ENCODE measurements at regions not wholly inside any gene's neighbourhood (a gene's known extent, or its start where the extent isn't known, plus 50 kb on each side); places are given as distances from the start of the nearest gene placed in this dataset.

GRCh38 chr2:235183786-235184185, 232.0 kb downstream of the SH3BP4 start:
- no peak overlapping the region for H3K27ac ChIP-seq
- in situ Hi-C loops (cut with MboI; ENCODE audit: low pct_unique_long_range_greater_than_20kb in 2 of 9, low sequenced_read_pairs in 9 of 9, unreplicated experiment in 9 of 9), result no loop called here
- ATAC-seq (replicated peaks in 6 of 8), result no peak
- peaks cover 17 to 28% of the 10 kb centered on the region in 2 donors for H3K4me1 ChIP-seq (replicated peaks in 1 of 2)
- H3K4me3 ChIP-seq, result no peak overlapping the region

GRCh38 chr2:235187806-235188205, 236.0 kb downstream of the SH3BP4 start:
- in situ Hi-C loops (cut with MboI; ENCODE audit: low pct_unique_long_range_greater_than_20kb in 2 of 9, low sequenced_read_pairs in 9 of 9, unreplicated experiment in 9 of 9), result no loop called here

DNA sequence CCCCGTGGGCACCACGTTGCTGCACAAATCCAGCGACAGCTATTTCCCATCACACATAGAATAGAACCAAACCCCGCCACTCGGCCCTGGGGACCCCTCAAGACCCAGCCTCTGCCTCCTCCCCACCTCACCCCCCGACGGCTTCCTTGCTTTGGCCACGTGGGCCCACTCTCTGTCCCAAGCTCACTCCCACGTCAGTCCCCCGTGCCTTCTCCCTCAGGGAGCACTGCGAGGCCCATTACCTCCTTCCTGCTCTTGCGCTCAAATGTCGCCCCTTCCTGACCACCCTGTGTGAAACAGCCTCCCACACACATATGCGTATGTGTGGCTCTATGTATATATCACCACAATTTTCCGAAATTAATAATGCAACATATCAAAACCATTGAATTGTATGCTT, 239.7 kb downstream of the SH3BP4 start:
- WGBS, 10 experiments, result 15 to 97% (median 71%) methylated on average over 2 to 9 of the region's 15 CpGs; no CpG with 5 or more reads in 2 of the 10 experiments
- H3K27ac ChIP-seq, result no peak overlapping the region
- peak in 2 of 8 experiments; percentile 19 to 40 for ATAC-seq (replicated peaks in 6 of 8)
- H3K4me3 ChIP-seq, result no peak overlapping the region
- in situ Hi-C loops (cut with MboI; ENCODE audit: low pct_unique_long_range_greater_than_20kb in 2 of 9, low sequenced_read_pairs in 9 of 9, unreplicated experiment in 9 of 9), result no loop called here
- no peaks in the 10 kb centered on the region for H3K4me1 ChIP-seq (replicated peaks in 1 of 2)

More at GRCh38 chr2:235187806-235188205, 236.0 kb downstream of the SH3BP4 start:
- WGBS, 10 experiments, result 59 to 95% (median 80%) methylated on average over 1 to 7 of the region's 8 CpGs; no CpG with 5 or more reads in 3 of the 10 experiments
- ATAC-seq (replicated peaks in 6 of 8), result no peak
- H3K4me3 ChIP-seq, result no peak overlapping the region
- no peak overlapping the region for H3K27ac ChIP-seq
- peaks cover 13% of the 10 kb centered on the region in 2 donors for H3K4me1 ChIP-seq (replicated peaks in 1 of 2)

GRCh38 chr2:235191978-235192377, 240.2 kb downstream of the SH3BP4 start:
- Histone ChIP-seq H3K4me3 (no peak overlapping the region), H3K4me1 (replicated peaks in 1 of 2) (no peaks in the 10 kb centered on the region), H3K27ac (no peak overlapping the region)
- 0 to 93% (median 75%) methylated on average over 1 to 7 of the region's 15 CpGs; no CpG with 5 or more reads in 3 of the 10 experiments for WGBS, 10 experiments
- in situ Hi-C loops (cut with MboI; ENCODE audit: low pct_unique_long_range_greater_than_20kb in 2 of 9, low sequenced_read_pairs in 9 of 9, unreplicated experiment in 9 of 9), result no loop called here
- peak in 4 of 8 experiments; percentile 20 to 78 (median 74) for ATAC-seq (replicated peaks in 6 of 8)

DNA sequence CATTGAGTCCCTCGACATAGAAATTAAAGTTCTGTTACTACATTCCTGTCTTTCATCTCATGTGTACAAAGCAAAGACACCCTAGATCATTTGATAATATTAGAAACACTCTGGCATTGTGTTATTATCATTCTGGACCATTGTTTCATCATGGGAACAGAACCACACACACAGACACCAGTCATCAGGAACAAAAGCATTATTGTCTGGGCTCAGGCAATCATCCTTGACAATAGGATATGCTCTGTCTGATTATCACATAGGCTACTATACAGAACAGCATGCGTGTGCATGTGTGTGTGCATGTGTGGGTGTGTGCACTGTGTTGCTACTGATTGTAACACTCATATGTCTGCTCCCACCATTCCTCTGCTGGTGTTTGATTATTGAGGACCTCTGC, 242.5 kb downstream of the SH3BP4 start:
- no peak for ATAC-seq (replicated peaks in 6 of 8)
- no peak overlapping the region for H3K4me3 ChIP-seq
- no peaks in the 10 kb centered on the region for H3K4me1 ChIP-seq (replicated peaks in 1 of 2)
- WGBS, 10 experiments, result 56 to 100% (median 83%) methylated on average over 1 to 2 of the region's 2 CpGs; no CpG with 5 or more reads in 5 of the 10 experiments
- in situ Hi-C loops (cut with MboI; ENCODE audit: low pct_unique_long_range_greater_than_20kb in 2 of 9, low sequenced_read_pairs in 9 of 9, unreplicated experiment in 9 of 9), result no loop called here
- no peak overlapping the region for H3K27ac ChIP-seq

GRCh38 chr2:235194836-235195235, 243.0 kb downstream of the SH3BP4 start:
- no peak overlapping the region for H3K4me3 ChIP-seq
- ATAC-seq (replicated peaks in 6 of 8), result no peak
- 80 to 100% (median 90%) methylated on average over 1 to 2 of the region's 3 CpGs; no CpG with 5 or more reads in 6 of the 10 experiments for WGBS, 10 experiments
- in situ Hi-C loops (cut with MboI; ENCODE audit: low pct_unique_long_range_greater_than_20kb in 2 of 9, low sequenced_read_pairs in 9 of 9, unreplicated experiment in 9 of 9), result no loop called here
- H3K4me1 ChIP-seq (replicated peaks in 1 of 2), result no peaks in the 10 kb centered on the region
- H3K27ac ChIP-seq, result no peak overlapping the region

GRCh38 chr2:235195921-235196320, 244.1 kb downstream of the SH3BP4 start:
- Histone ChIP-seq H3K27ac (no peak overlapping the region), H3K4me1 (replicated peaks in 1 of 2) (no peaks in the 10 kb centered on the region), H3K4me3 (no peak overlapping the region)
- ATAC-seq (replicated peaks in 6 of 8), result no peak
- 43 to 100% (median 86%) methylated on average over 1 to 4 of the region's 5 CpGs; no CpG with 5 or more reads in 2 of the 10 experiments for WGBS, 10 experiments
- in situ Hi-C loops (cut with MboI; ENCODE audit: low pct_unique_long_range_greater_than_20kb in 2 of 9, low sequenced_read_pairs in 9 of 9, unreplicated experiment in 9 of 9), result no loop called here

DNA sequence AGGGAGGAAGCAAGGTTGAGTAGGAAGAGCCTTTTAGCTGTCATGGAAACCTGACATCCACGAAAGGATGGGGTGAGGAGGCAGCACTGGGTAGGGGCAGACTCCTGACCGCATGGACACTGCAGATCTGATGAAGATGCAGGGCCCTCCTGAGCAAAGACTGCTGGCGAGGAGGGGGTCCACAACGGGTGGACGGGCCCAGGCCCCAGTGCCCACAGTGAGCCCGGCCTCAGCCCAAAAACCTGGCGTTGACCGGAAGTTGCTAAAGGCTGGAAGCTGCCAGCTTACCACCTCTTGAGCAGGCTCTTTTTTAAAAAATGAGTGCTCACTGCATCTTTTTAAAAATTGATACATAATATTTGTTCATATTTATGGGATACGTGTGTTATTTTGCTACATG, 247.3 kb downstream of the SH3BP4 start:
- peaks cover 0 to 3% of the 10 kb centered on the region in 2 donors for H3K4me1 ChIP-seq (replicated peaks in 1 of 2)
- in situ Hi-C loops (cut with MboI; ENCODE audit: low pct_unique_long_range_greater_than_20kb in 2 of 9, low sequenced_read_pairs in 9 of 9, unreplicated experiment in 9 of 9), result no loop called here
- H3K4me3 ChIP-seq, result no peak overlapping the region
- ATAC-seq (replicated peaks in 6 of 8), result no peak
- no peak overlapping the region for H3K27ac ChIP-seq
- WGBS, 10 experiments, result 40 to 100% (median 80%) methylated on average over 1 to 2 of the region's 9 CpGs; no CpG with 5 or more reads in 3 of the 10 experiments

DNA sequence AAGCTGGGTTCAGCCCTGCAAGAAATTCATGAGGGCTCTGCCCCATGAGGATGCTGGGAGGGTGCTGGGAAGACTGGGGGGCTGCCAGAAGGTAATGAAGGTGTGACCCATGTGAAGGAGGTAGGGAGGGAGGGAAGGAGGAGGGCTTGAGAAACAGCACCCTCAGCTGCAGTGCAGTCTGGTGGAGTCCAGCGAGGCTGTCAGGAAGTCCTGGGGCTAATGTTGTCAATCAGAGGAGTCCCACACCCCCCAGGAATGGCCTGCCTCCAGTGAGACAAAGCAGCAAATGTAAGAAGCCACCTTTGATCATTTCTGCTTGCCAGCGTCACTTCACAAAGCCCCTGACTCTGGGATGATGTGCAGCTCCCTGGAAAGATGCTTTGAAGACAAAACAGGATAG, 248.4 kb downstream of the SH3BP4 start:
- Histone ChIP-seq H3K4me3 (no peak overlapping the region), H3K4me1 (replicated peaks in 1 of 2) (peaks cover 0 to 3% of the 10 kb centered on the region in 2 donors), H3K27ac (no peak overlapping the region)
- 48 to 67% (median 60%) methylated on average over 1 to 2 of the region's 2 CpGs; no CpG with 5 or more reads in 7 of the 10 experiments for WGBS, 10 experiments
- in situ Hi-C loops (cut with MboI; ENCODE audit: low pct_unique_long_range_greater_than_20kb in 2 of 9, low sequenced_read_pairs in 9 of 9, unreplicated experiment in 9 of 9), result no loop called here
- ATAC-seq (replicated peaks in 6 of 8), result no peak

DNA sequence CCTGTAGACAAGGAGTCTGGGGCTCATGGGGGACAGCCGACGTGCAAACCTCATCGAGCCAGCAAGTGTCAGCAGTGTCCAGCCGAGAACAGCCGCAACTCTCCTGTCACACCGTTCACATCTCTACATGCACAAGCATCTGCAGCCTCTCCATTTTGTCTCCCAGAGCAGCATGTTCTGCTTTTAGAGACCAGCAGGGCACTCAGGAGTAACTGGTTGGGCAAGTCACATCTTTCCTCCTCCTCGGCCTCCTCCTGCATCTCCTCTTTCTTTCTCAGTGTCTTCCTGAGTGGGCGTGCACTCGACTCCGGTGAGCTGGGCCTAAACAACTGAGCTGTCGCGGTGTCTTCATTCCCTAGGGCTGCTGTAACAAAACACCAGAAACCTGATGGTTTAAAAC, 249.9 kb downstream of the SH3BP4 start:
- no peak for ATAC-seq (replicated peaks in 6 of 8)
- Histone ChIP-seq H3K4me1 (replicated peaks in 1 of 2) (peaks cover 0 to 3% of the 10 kb centered on the region in 2 donors), H3K27ac (no peak overlapping the region), H3K4me3 (no peak overlapping the region)
- 67 to 100% (median 87%) methylated on average over 2 to 7 of the region's 12 CpGs; no CpG with 5 or more reads in 3 of the 10 experiments for WGBS, 10 experiments
- in situ Hi-C loops (cut with MboI; ENCODE audit: low pct_unique_long_range_greater_than_20kb in 2 of 9, low sequenced_read_pairs in 9 of 9, unreplicated experiment in 9 of 9), result no loop called here

GRCh38 chr2:235204948-235205347, 253.1 kb downstream of the SH3BP4 start:
- Histone ChIP-seq H3K4me3 (no peak overlapping the region), H3K4me1 (replicated peaks in 1 of 2) (peaks cover 0 to 3% of the 10 kb centered on the region in 2 donors), H3K27ac (no peak overlapping the region)
- in situ Hi-C loops (cut with MboI; ENCODE audit: low pct_unique_long_range_greater_than_20kb in 2 of 9, low sequenced_read_pairs in 9 of 9, unreplicated experiment in 9 of 9), result no loop called here
- WGBS, 10 experiments, result 0 to 100% (median 75%) methylated on average over 1 to 3 of the region's 5 CpGs; no CpG with 5 or more reads in 2 of the 10 experiments
- ATAC-seq (replicated peaks in 6 of 8), result peak in 2 of 8 experiments; percentile 22 to 36

DNA sequence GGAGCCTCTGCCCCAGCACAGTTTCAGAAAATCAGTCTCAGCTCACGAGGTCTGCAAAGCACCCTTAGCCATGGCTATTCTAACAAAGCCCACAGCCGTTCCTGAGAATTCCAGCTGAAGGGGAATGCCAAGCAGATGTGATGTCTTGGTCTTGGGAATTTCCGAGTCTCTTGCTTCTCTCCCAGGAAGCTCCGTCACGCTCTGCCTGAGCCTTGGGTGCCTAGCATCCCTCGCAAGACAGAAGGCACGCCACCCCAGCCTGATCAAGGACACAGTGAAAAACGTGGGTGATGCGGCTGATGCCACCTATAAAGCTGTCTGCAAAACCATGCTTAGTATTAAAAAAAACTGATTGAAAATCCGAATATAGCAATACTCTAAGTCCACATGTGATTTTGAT, 254.6 kb downstream of the SH3BP4 start:
- no peak overlapping the region for H3K27ac ChIP-seq
- WGBS, 10 experiments, result 0 to 89% (median 58%) methylated on average over 1 to 10 of the region's 10 CpGs; no CpG with 5 or more reads in 1 of the 10 experiments
- peaks cover 3 to 6% of the 10 kb centered on the region in 2 donors for H3K4me1 ChIP-seq (replicated peaks in 1 of 2)
- H3K4me3 ChIP-seq, result no peak overlapping the region
- ATAC-seq (replicated peaks in 6 of 8), result peak in 1 of 8 experiments; percentile 24
- in situ Hi-C loops (cut with MboI; ENCODE audit: low pct_unique_long_range_greater_than_20kb in 2 of 9, low sequenced_read_pairs in 9 of 9, unreplicated experiment in 9 of 9), result no loop called here

- H3K27ac ChIP-seq, result no peak overlapping the region
- peaks cover 0 to 13% of the 10 kb centered on the region in 2 donors for H3K4me1 ChIP-seq (replicated peaks in 1 of 2)
- no peak overlapping the region for H3K4me3 ChIP-seq
- in situ Hi-C loops (cut with MboI; ENCODE audit: low pct_unique_long_range_greater_than_20kb in 2 of 9, low sequenced_read_pairs in 9 of 9, unreplicated experiment in 9 of 9), result no loop called here
- no peak for ATAC-seq (replicated peaks in 6 of 8)
- WGBS, 10 experiments, result 33 to 100% (median 85%) methylated on average over 1 to 4 of the region's 5 CpGs; no CpG with 5 or more reads in 2 of the 10 experiments
These were observed 255.3 kb downstream of the SH3BP4 start for GRCh38 chr2:235206980-235207579.

DNA sequence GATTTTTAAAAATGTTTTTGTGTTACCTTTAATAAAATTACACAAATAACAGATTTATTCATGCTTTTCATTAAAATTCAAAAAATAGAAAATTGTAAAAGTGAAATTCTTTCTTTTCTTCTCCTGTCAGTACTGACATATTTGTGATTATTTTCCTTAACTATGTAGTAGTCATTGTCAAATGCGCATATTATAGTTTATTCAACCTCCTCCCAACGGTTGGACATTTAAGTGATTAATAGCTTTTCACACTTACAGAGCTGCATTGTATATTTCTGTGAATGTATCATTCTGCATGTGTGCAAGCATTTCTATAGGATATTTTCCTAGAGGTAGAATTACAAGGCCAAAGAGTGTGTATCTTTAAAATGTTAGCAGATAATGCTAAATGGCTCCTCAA, 259.2 kb downstream of the SH3BP4 start:
- peak in 3 of 8 experiments; percentile 31 to 65 (median 63) for ATAC-seq (replicated peaks in 6 of 8)
- H3K27ac ChIP-seq, result no peak overlapping the region
- no peak overlapping the region for H3K4me3 ChIP-seq
- peaks cover 0 to 22% of the 10 kb centered on the region in 2 donors for H3K4me1 ChIP-seq (replicated peaks in 1 of 2)
- WGBS, 10 experiments, result 0 to 61% (median 17%) methylated on average over 2 of the region's 2 CpGs; no CpG with 5 or more reads in 1 of the 10 experiments
- in situ Hi-C loops (cut with MboI; ENCODE audit: low pct_unique_long_range_greater_than_20kb in 2 of 9, low sequenced_read_pairs in 9 of 9, unreplicated experiment in 9 of 9), result no loop called here

Data from motor neuron (in vitro differentiated cells).